ENCODE measurements at regions not wholly inside any gene's neighbourhood (a gene's known extent, or its start where the extent isn't known, plus 50 kb on each side); places are given as distances from the start of the nearest gene placed in this dataset.

DNA sequence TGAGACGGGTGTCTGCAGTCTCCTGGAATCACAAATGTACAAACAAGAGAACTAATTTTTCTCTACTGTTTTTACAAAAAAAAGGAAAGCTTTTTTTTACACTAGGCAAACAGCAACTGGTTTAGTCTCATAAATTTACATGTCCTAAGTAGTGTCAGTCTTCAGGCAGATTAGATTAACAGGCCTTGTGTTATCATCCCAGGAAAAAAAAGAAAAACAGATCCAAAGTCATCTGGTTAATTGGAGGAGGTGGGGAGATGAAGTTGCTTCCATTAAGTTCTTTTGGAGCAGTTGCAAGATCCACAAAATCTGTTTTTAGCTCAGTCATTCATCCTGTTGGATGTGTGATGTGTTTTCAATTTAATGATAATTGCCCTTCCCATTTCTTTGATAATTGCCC lies 363.5 kb upstream of the ADGRL2 start:
- no peak for DNase-seq (ENCODE audit: low read depth)

- DNase-seq (ENCODE audit: low read depth): no peak
These were observed 365.6 kb upstream of the ADGRL2 start for GRCh38 chr1:81435175-81435574.

DNA sequence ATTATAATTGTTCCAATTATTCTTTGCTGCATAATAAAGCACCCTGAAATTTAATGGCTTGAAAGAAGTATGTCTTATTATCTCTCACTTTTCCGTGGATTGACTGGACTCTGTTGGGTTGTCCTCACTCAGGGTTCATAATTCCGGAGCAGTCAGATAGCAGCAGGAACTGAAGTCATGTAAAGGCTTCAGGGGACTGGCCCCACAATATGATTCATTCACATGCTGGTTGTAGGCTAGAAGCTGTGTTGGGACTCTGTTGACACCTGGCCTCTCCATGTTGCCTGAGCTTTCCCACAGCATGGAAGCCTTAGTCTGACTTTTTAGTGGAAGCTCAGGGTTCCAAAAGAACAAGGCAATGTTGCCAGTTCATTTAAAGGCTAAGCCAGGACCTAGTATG lies 367.1 kb upstream of the ADGRL2 start:
- DNase-seq (ENCODE audit: low read depth): no peak

- DNase-seq (ENCODE audit: low read depth): no peak
These were observed 368.1 kb upstream of the ADGRL2 start for GRCh38 chr1:81432654-81433109.

DNA sequence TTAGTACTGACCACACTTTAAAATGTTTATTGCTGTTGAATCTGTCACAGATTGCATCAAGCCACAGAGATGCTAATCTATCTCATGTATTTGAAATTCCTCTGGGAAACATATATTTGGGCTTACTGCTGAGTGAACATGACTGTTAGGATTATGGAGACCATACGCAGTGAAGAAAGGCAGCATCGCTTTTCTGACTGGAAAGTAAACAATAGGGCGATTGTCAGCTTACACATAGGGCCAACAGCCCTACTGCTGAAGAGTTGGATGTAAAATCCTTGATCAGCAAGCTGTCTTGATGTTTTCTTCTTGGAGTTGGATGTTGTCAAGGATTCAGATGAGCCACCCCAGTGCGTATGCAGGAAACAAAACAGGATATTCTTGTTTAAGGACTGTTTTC lies 368.7 kb upstream of the ADGRL2 start:
- DNase-seq (ENCODE audit: low read depth): no peak

GRCh38 chr1:81431624-81432000 lies 369.1 kb upstream of the ADGRL2 start:
- DNase-seq (ENCODE audit: low read depth): no peak

DNA sequence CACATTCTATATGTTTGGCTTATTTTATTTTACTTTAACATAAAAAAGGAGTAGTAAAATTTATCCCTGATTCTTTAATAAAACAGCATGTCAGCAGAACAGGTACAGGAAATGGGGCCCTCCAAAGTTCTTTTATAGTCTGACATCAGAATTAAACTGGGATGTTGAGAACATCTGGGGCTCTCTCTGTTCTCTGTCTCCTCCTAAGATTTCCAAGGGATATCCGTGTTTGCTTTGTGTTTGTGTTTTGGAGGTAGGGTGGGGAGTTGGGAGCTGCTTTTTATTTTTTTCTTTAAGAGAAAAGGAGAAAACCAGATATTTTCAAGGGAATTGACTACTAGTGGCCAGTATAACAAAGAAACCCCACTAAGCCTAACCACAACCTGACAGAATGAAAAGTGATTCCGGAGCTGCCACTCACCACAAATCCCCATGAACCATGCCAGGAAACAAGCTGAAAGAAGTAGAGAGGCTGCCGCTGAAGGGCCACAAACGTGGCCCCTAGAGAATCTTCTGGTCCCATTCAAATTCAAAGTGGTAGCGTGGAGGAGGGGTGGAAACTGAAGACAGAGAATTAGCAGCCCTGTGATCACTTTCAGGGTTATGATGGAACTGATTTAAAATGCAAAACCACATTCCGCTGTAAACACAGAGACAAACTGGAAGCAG lies 369.6 kb upstream of the ADGRL2 start:
- DNase-seq (ENCODE audit: low read depth): no peak

GRCh38 chr1:81430236-81430938 lies 370.3 kb upstream of the ADGRL2 start:
- no peak for DNase-seq (ENCODE audit: low read depth)

- DNase-seq (ENCODE audit: low read depth): no peak
These were observed 371.7 kb upstream of the ADGRL2 start for GRCh38 chr1:81428998-81429397.

- DNase-seq (ENCODE audit: low read depth): no peak
These were observed 375.9 kb upstream of the ADGRL2 start for GRCh38 chr1:81424816-81425215.

GRCh38 chr1:81424061-81424460 lies 376.7 kb upstream of the ADGRL2 start:
- DNase-seq (ENCODE audit: low read depth): no peak

DNA sequence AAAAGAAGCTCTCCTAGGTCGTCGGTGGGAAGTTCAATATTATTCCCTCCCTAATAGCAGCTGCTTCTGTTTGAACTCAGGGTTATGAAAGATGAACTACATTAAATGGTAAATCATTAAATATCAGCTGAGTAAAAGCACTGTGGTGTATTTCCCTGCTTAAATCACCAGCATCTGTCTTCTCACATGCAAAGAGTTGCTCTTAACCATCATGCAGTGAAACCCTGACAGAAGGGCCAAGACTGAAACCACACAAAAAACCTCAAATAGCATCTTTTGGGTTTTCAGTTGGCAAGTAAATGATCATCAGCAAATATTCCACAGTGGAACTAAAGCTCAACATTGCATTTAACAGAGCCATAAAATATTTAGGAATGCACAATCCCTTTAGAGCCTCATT lies 380.0 kb upstream of the ADGRL2 start:
- no peak for DNase-seq (ENCODE audit: low read depth)

GRCh38 chr1:81414488-81415015 lies 386.2 kb upstream of the ADGRL2 start:
- peak; percentile 91 for DNase-seq (ENCODE audit: low read depth)

DNA sequence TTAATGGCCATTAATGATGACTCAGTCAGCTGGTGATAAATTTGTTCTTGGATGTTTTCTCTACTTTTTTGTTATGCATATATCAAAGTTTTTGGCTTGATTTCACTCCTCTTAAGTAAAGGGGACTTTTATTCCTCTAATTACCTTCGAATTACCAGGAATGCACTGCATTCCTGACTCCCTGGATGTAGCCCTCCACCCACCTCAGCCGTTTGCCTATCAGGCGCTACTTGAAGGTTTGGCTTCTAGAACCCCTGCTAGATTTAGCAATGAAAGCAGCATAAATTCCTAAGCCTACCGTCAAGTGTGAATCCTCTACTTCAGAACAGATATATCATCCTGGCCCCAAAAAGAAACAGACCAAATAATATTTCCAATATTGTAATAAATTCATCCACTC lies 387.8 kb upstream of the ADGRL2 start:
- no peak for DNase-seq (ENCODE audit: low read depth)

- DNase-seq (ENCODE audit: low read depth): no peak
These were observed 389.8 kb upstream of the ADGRL2 start for GRCh38 chr1:81410941-81411340.

DNA sequence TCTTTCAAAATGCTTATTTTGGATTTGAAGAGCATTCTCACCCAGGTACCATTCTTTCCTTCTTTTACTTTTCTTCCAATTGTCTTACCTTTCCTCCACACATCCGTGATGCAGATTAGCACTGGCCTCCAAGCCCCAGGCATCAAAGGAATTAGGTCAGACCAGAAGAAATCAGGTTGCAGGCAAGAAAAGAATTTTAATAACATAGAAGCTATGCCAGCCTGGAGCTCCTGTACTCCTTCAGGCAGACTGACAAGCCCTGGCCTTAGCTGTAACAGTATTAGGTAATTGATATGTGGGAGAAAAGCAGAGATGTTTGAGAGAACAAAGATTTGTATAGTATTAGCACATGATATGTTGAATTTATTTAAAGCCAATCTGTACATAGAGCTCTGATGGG lies 390.4 kb upstream of the ADGRL2 start:
- no peak for DNase-seq (ENCODE audit: low read depth)

DNA sequence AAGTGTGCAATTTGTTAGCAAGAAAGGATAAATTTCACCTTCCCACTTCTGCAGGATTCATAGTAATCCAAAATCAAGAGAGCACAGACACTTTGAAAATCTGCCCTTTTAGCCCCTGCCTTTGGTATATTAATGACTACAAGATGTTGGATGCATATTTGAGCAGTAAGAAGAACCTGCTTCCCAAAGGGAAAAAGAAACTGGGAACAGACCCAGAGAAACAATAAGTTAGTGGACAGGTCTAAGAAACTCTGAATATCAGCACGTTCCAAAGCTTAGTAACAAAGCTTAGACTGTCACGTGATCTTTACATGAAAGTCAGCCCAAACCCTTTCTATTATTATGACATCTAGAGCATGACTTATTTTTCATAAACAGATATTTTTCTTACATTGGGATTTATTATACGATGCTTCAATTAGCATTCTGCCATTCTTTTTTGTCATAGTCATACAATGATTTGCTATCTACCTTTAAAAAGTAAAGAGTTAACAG lies 390.9 kb upstream of the ADGRL2 start:
- no peak for DNase-seq (ENCODE audit: low read depth)

GRCh38 chr1:81409262-81409661 lies 391.5 kb upstream of the ADGRL2 start:
- DNase-seq (ENCODE audit: low read depth): no peak

DNA sequence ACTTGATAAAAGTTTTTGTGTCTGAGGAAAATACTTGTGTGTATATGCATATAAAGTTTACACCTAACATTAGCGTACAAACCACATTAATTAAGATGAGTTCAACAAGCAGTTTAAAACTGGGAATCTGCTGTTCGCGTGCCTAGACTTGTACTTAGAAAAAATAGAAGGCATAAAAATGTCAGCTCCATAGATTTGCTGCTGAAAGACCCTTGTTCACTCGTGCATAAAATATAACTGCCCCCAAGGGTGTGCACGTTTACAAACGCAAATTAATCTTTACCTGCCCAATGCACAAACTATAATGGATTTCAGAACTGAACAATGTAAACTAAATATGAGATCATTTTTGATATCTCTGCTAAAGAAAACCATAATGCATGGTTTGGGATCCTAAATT lies 392.3 kb upstream of the ADGRL2 start:
- DNase-seq (ENCODE audit: low read depth): no peak

- no peak for DNase-seq (ENCODE audit: low read depth)
These were observed 393.5 kb upstream of the ADGRL2 start for GRCh38 chr1:81407000-81407821.

DNA sequence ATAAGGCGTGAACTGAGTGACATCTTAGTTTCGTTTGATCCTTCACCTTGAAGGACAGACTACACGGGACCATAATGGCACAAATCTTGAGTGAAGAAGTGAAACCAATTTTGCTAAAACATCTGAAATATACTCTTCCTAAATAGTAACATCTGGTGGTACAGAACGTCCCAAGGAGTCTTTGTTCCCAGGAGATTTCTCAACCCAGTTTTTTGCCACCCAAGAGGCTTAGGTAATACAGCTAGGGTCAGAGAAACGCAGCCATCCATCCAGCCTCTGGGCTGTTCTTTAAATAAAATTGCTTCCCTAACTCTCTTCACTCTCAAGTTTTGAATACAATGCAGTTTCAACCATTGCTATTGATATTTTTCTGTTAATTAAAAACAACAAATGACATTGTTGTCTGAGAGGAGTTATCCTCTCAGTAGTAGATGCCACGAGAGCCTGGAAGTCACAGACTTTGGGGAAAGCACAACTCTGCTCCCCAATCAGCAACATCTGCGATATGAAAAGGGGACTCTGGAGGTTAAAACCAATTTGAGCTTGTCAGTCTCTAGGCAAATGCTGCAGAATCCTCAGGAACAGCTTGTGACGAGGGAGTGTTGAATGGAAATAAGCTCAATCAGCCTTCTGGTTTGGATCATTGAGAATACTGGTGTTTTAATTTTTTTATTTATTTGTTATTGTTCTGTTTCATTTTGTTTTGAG lies 394.3 kb upstream of the ADGRL2 start:
- no peak for DNase-seq (ENCODE audit: low read depth)

DNA sequence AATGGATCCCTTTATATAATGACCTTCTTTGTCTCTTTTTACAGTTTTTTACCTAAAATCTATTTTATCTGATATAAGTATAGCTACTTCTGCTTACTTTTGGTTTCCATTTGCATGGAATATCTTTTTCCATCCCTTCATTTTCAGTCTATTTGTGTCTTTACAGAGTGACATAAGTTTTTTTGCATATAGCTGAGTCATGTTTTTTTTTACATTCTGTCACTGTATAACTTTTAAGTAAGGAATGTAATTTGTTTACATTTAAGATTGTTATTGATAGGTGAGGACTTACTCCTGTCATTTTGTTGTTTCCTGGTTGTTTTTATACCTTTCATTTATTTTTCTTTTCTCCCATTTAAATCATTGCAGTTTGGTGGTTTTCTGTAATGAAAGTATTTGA lies 402.7 kb upstream of the ADGRL2 start:
- DNase-seq (ENCODE audit: low read depth): no peak

All from forelimb muscle (tissue), 1 donor.